Stimulated activated effector memory CD8-positive, alpha-beta T cell treated with anti-CD3 and anti-CD28 coated beads, Interleukin-12 subunit alpha, Interleukin-12 subunit beta, amount 100 ng/mL, for 72 hours (primary cell): ENCODE measurements at regions not wholly inside any gene's neighbourhood (a gene's known extent, or its start where the extent isn't known, plus 50 kb on each side); places are given as distances from the start of the nearest gene placed in this dataset.
"Not testable (repeated sequence)": the region's sequence is repeated elsewhere in the genome, so short reads cannot be mapped to it uniquely, and the experiment has no call there.

Experiments used
- ATAC-seq: fragments of 150-1000 bp; cut with Tn5 transposase; 2 replicates; pipeline ENCODE4 v1.10.0; 2021
- DNase-seq, 2 donors: peaks; one replicate each; pipeline ENCODE4 v3.0.0; 2021 to 2022; ENCODE audit warnings: low spot score in 2 of 2
- H3K27ac Mint-ChIP-seq: one replicate; pipeline ENCODE4 v1.8.0; 2022; ENCODE audit warnings: mild to moderate bottlenecking, mixed read lengths
- H3K36me3 Mint-ChIP-seq: one replicate; pipeline ENCODE4 v1.8.0; 2022; ENCODE audit warnings: mild to moderate bottlenecking, mixed read lengths
- H3K4me1 Mint-ChIP-seq: one replicate; pipeline ENCODE4 v1.8.0; 2022; ENCODE audit warnings: mixed read lengths
- H3K4me3 Mint-ChIP-seq: one replicate; pipeline ENCODE4 v1.8.0; 2022; ENCODE audit warnings: mild to moderate bottlenecking, mixed read lengths
- H3K9me3 Mint-ChIP-seq: one replicate; pipeline ENCODE4 v1.8.0; 2022; ENCODE audit warnings: mixed read lengths

DNA sequence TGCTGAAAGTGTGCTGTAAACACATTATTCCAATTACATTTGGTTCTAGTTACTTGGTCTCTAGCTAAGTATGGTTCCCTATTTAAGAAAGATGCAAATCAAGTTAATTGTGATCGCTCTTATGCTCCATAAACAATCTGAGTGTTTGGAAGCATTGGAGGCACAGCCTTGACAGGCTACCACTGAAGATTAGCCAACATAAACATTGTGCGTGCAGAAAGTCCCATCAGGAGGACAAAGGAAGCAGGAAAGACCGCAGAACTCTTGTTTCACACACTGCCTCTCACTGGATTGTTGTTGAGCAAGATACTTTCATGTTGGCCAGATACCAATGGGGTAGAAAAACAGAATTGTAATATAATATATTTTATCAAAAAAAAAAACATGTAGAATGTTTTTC, 814.4 kb downstream of the EFNB2 start:
- no peak overlapping the region for H3K27ac Mint-ChIP-seq
- ATAC-seq, result no peak
- no peak for DNase-seq
- H3K4me1 Mint-ChIP-seq, result no peaks in the 10 kb centered on the region
- no peaks in the 10 kb centered on the region for H3K9me3 Mint-ChIP-seq
- H3K4me3 Mint-ChIP-seq, result no peak overlapping the region
- no peaks in the 10 kb centered on the region for H3K36me3 Mint-ChIP-seq

GRCh38 chr13:105719859-105720258, 815.6 kb downstream of the EFNB2 start:
- H3K27ac Mint-ChIP-seq, result no peak overlapping the region
- ATAC-seq (no peak), DNase-seq (no peak)
- no peaks in the 10 kb centered on the region for H3K4me1 Mint-ChIP-seq
- no peak overlapping the region for H3K4me3 Mint-ChIP-seq
- no peaks in the 10 kb centered on the region for H3K36me3 Mint-ChIP-seq
- H3K9me3 Mint-ChIP-seq, result peaks cover 3% of the 10 kb centered on the region

GRCh38 chr13:105709181-105709580, 826.3 kb downstream of the EFNB2 start:
- ATAC-seq (no peak), DNase-seq (no peak)
- Mint-ChIP-seq H3K9me3 (peaks cover 11% of the 10 kb centered on the region), H3K36me3 (no peaks in the 10 kb centered on the region), H3K27ac (no peak overlapping the region), H3K4me1 (no peaks in the 10 kb centered on the region), H3K4me3 (no peak overlapping the region)

GRCh38 chr13:105703843-105704242, 831.6 kb downstream of the EFNB2 start:
- Mint-ChIP-seq H3K9me3 (peaks cover 19% of the 10 kb centered on the region), H3K4me1 (no peaks in the 10 kb centered on the region), H3K4me3 (no peak overlapping the region), H3K27ac (no peak overlapping the region), H3K36me3 (no peaks in the 10 kb centered on the region)
- ATAC-seq, result no peak
- no peak for DNase-seq

- DNase-seq (no peak), ATAC-seq (no peak)
- Mint-ChIP-seq H3K4me1 (no peaks in the 10 kb centered on the region), H3K9me3 (peaks cover 18% of the 10 kb centered on the region), H3K27ac (no peak overlapping the region), H3K36me3 (no peaks in the 10 kb centered on the region), H3K4me3 (no peak overlapping the region)
Observed at GRCh38 chr13:105702441-105702840, 833.0 kb downstream of the EFNB2 start.

DNA sequence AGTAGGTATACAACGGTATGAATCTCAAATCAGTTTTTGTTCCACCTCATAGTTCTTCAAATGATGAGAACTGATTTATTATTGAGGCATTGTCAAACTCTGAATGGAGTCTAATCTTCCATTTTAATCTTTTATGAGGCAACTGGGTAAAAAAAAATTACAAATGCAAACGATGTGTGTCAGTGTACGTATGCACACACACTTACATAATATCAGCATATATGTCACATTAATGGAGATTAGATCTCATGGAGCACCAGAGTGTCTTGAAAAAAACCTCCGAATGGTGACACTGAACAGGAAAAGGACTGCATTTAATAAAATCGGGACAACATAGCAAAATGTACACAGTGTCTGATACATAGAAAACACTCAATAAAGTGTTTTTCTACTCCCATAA, 842.7 kb downstream of the EFNB2 start:
- H3K27ac Mint-ChIP-seq, result no peak overlapping the region
- H3K36me3 Mint-ChIP-seq, result no peaks in the 10 kb centered on the region
- H3K4me1 Mint-ChIP-seq, result no peaks in the 10 kb centered on the region
- ATAC-seq (no peak), DNase-seq (no peak)
- H3K9me3 Mint-ChIP-seq, result peaks cover 11% of the 10 kb centered on the region
- H3K4me3 Mint-ChIP-seq, result no peak overlapping the region

DNA sequence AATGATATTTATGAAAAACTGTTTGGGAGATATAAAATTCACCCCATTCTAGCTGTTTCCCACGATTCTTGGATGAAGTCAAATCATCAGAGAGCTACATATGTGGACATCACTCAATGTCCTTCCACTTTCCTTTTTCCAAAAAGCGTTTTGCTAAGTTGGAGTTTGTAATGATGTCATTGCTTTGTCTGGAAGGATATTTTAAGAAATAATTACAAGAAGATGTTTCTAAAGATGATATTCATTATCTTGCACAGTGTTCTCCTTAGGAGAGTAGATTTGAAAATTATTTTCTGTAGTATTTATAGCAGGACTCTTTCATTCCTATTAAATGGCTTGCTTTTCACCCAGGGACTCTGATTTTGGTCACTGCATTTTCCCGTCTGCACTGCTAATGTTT, 851.2 kb downstream of the EFNB2 start:
- H3K4me1 Mint-ChIP-seq, result no peaks in the 10 kb centered on the region
- ATAC-seq, result no peak

GRCh38 chr13:105679838-105680237, 855.6 kb downstream of the EFNB2 start:
- ATAC-seq (no peak), DNase-seq (no peak)
- peaks cover 5% of the 10 kb centered on the region for H3K9me3 Mint-ChIP-seq
- no peak overlapping the region for H3K27ac Mint-ChIP-seq
- no peaks in the 10 kb centered on the region for H3K4me1 Mint-ChIP-seq
- no peaks in the 10 kb centered on the region for H3K36me3 Mint-ChIP-seq
- no peak overlapping the region for H3K4me3 Mint-ChIP-seq

More for the DNA sequence above, 851.2 kb downstream of the EFNB2 start:
- no peaks in the 10 kb centered on the region for H3K36me3 Mint-ChIP-seq
- no peak overlapping the region for H3K4me3 Mint-ChIP-seq
- peaks cover 2% of the 10 kb centered on the region for H3K9me3 Mint-ChIP-seq
- H3K27ac Mint-ChIP-seq, result no peak overlapping the region
- no peak for DNase-seq

DNA sequence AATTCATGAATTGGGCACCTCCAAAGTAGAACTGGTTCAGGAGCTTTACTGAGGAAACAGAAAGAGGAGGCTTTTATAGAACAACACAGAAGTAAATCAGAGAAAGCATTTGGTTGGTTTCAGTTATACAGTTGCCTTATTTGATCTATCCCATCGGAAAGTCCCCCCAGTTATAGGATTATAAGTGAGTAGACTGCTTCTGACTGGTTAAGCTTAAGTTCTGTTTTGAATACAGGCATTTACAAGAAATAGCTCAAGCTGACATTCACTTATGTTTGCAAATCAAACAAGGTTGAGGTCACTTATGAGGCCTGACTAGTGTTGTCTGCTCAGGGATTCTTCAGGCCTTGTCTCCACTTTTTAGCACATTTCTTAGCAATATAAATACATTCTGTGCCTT, 857.4 kb downstream of the EFNB2 start:
- Mint-ChIP-seq H3K27ac (no peak overlapping the region), H3K9me3 (peaks cover 5% of the 10 kb centered on the region), H3K4me3 (no peak overlapping the region), H3K36me3 (no peaks in the 10 kb centered on the region), H3K4me1 (no peaks in the 10 kb centered on the region)
- DNase-seq (no peak), ATAC-seq (no peak)

GRCh38 chr13:105672881-105673280, 862.6 kb downstream of the EFNB2 start:
- ATAC-seq (no peak), DNase-seq (no peak)
- H3K27ac Mint-ChIP-seq, result no peak overlapping the region
- no peaks in the 10 kb centered on the region for H3K36me3 Mint-ChIP-seq
- H3K9me3 Mint-ChIP-seq, result peaks cover 10% of the 10 kb centered on the region
- H3K4me3 Mint-ChIP-seq, result no peak overlapping the region
- no peaks in the 10 kb centered on the region for H3K4me1 Mint-ChIP-seq

DNA sequence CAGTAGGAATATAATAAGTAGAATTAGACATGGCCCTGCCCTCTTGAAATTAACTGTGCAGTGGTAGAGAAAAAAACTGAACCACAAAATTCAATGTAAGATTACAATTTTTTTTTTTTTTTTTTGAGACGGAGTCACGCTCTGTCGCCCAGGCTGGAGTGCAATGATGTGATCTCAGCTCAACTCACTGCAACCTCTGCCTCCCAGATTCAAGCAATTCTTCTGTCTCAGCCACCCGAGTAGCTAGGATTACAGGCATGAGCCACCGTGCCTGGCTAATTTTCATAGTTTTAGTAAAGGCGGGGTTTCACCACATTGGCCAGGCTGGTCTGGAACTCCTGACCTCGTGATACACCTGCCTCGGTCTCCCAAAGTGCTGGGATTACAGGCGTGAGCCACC, 864.3 kb downstream of the EFNB2 start:
- H3K27ac Mint-ChIP-seq, H3K9me3 Mint-ChIP-seq, H3K36me3 Mint-ChIP-seq, DNase-seq, H3K4me1 Mint-ChIP-seq, H3K4me3 Mint-ChIP-seq, ATAC-seq: not testable (repeated sequence)

DNA sequence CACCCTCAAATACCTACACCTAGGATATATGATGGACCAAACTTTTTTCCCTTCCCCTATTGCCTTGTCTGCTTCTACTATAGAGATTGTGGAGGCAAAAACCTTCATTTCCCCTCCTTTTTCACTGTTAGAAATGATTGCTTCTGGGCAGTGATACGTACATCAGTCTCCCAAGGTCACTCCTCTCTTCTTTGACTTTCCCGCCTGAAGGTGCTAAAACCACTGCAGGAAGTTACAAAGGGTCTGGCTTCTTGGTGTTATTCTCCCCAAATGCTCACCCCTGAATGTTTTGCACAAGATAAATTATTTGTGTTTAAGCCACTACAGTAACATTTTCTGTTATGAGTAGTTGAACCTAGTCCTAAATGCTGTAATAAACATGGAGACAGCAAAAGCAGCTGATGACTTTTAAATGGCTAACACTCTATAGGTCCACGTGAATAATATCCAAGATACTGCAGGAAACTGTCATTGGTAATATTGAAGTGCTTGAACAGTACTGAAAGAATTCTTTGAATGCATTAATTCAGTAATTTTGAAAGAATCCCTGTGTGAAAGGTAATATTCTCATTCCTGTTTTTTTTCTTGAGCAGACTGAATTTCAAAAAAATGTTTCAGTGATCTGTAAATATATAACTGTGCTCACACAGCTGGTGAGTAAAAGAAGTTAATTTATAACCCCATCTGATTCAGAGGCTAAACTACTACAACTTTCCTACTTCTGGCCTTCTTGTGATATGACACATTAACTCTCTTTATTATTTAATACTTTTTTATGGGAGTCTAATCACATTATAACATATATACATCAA, 865.1 kb downstream of the EFNB2 start:
- ATAC-seq (no peak), DNase-seq (no peak)
- Mint-ChIP-seq H3K9me3 (peaks cover 7% of the 10 kb centered on the region), H3K36me3 (no peaks in the 10 kb centered on the region), H3K27ac (no peak overlapping the region), H3K4me1 (no peaks in the 10 kb centered on the region), H3K4me3 (no peak overlapping the region)

DNA sequence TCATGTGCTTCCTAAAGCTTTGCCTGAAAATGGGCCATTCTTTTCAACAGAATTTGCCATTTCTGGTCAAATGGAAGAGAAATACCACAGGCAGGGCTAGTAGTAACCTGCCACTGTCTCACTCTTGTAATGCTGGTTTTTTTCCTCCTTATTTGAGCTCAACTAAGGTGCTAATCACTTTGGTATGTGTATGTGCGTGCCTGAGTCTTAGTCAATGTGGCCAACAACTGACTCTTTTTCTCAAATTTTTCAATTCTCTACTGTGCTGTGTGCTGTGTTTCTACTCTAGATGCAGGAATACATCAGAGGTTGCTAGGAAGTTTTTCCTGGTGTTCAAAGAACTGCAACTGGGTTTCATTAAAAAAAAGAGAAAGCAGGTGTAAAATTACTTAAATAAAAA, 870.2 kb downstream of the EFNB2 start:
- Mint-ChIP-seq H3K36me3 (no peaks in the 10 kb centered on the region), H3K4me1 (no peaks in the 10 kb centered on the region), H3K9me3 (peaks cover 6% of the 10 kb centered on the region), H3K27ac (no peak overlapping the region), H3K4me3 (no peak overlapping the region)
- DNase-seq (no peak), ATAC-seq (no peak)

DNA sequence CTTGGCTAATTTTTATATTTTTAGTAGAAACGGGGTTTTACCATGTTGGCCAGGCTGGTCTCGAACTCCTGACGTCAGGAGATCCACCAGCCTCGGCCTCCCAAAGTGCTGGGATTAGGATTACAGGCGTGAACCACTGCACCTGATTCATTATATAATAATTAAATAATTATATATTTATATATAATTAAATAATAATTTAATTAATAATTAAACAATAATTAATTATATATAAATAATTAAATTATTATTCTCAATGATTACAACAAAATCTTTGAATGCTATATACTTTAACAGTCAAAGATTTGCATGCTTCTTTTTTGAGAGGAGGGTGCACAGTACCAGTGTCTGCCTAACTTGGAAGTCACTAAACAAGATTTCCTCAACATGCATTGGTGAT, 872.3 kb downstream of the EFNB2 start:
- no peaks in the 10 kb centered on the region for H3K36me3 Mint-ChIP-seq
- no peaks in the 10 kb centered on the region for H3K4me1 Mint-ChIP-seq
- DNase-seq (no peak), ATAC-seq (no peak)
- no peak overlapping the region for H3K27ac Mint-ChIP-seq
- peaks cover 3% of the 10 kb centered on the region for H3K9me3 Mint-ChIP-seq
- no peak overlapping the region for H3K4me3 Mint-ChIP-seq

- Mint-ChIP-seq H3K4me1 (no peaks in the 10 kb centered on the region), H3K27ac (no peak overlapping the region), H3K9me3 (peaks cover 5% of the 10 kb centered on the region), H3K36me3 (no peaks in the 10 kb centered on the region), H3K4me3 (no peak overlapping the region)
- DNase-seq, result no peak
- no peak for ATAC-seq
Observed at GRCh38 chr13:105660561-105660960, 874.9 kb downstream of the EFNB2 start.

- Mint-ChIP-seq H3K9me3 (peaks cover 5% of the 10 kb centered on the region), H3K36me3 (no peaks in the 10 kb centered on the region), H3K27ac (no peak overlapping the region), H3K4me3 (no peak overlapping the region), H3K4me1 (no peaks in the 10 kb centered on the region)
- ATAC-seq (no peak), DNase-seq (no peak)
Observed at GRCh38 chr13:105658431-105658830, 877.0 kb downstream of the EFNB2 start.

- Mint-ChIP-seq H3K27ac (no peak overlapping the region), H3K9me3 (peaks cover 11% of the 10 kb centered on the region), H3K4me1 (no peaks in the 10 kb centered on the region), H3K36me3 (no peaks in the 10 kb centered on the region), H3K4me3 (no peak overlapping the region)
- no peak for ATAC-seq
- no peak for DNase-seq
Observed at GRCh38 chr13:105655046-105655445, 880.4 kb downstream of the EFNB2 start.
